Esophagus muscularis mucosa (tissue), 4 donors: ENCODE measurements at regions not wholly inside any gene's neighbourhood (a gene's known extent, or its start where the extent isn't known, plus 50 kb on each side); places are given as distances from the start of the nearest gene placed in this dataset.

Experiments
- DNase-seq: peaks from one replicate; pipeline ENCODE4 v3.0.0-alpha.2; 2017; ENCODE audit errors: extremely low spot score
- H3K27ac ChIP-seq, 4 donors: fragments of 200-600 bp; sonication (generic); replicated peaks in 1 of 4; 1 replicate in 3 of 4; 2 replicates in 1 of 4; pipeline ENCODE4 v1.5.1; 2016 to 2019; ENCODE audit warnings: mild to moderate bottlenecking in 1 of 4
- H3K27me3 ChIP-seq, 4 donors: fragments of 200-600 bp; sonication (generic); one replicate each; pipeline versions ENCODE4 v1.5.1 to v1.6.0; 2016 to 2019
- H3K36me3 ChIP-seq, 4 donors: fragments of 200-600 bp; sonication (generic); one replicate each; pipeline ENCODE4 v1.5.1; 2016 to 2019
- H3K4me1 ChIP-seq, 4 donors: fragments of 200-600 bp; sonication (generic); one replicate each; pipeline ENCODE4 v1.5.1; 2016 to 2019
- H3K4me3 ChIP-seq, 4 donors: fragments of 200-600 bp; sonication (generic); 1 replicate in 2 of 4; 2 replicates in 2 of 4; pipeline ENCODE4 v1.5.1; 2016 to 2019; ENCODE audit warnings: mild to moderate bottlenecking in 4 of 4, moderate library complexity in 1 of 4
- H3K9me3 ChIP-seq, 4 donors: fragments of 200-600 bp; sonication (generic); 1 replicate in 3 of 4; 2 replicates in 1 of 4; pipeline ENCODE4 v1.5.1; 2016 to 2019
- EP300 ChIP-seq: sonication (generic); formaldehyde crosslinking; IDR thresholded peaks from one replicate; pipeline ENCODE4 v1.6.1; 2017; ENCODE audit warnings: antibody characterized with exemption
- POLR2A ChIP-seq: fragments of 450-650 bp; IDR thresholded peaks from one replicate; pipeline ENCODE4 v1.6.1; 2017; ENCODE audit warnings: antibody characterized with exemption, moderate library complexity, mild to moderate bottlenecking, low read depth
- POLR2AphosphoS5 ChIP-seq, 2 donors: sonication (generic); formaldehyde crosslinking; IDR thresholded peaks; one replicate each; pipeline ENCODE4 v1.6.1; 2017; ENCODE audit warnings: antibody characterized with exemption in 2 of 2
- WGBS: methylation state at CpG from one replicate; pipeline ENCODE4 v1.1.5; 2018; 5-methylcytosine and 5-hydroxymethylcytosine counted together
- intact Hi-C: fragments of 100-400 bp; cut with DNase I; formaldehyde crosslinking; loops from one replicate; pipeline ENCODE4 v1.15.1; 2023
- TF ChIP-seq, protein P1 (sequence below), 3 experiments: fragments of 200-600 bp in 2 of 3; fragments of 450-650 bp in 1 of 3; sonication (generic) in 2 of 3; IDR thresholded peaks; one replicate each; pipeline ENCODE4 v1.5.1; 2017 to 2019; ENCODE audit warnings: antibody characterized with exemption in 3 of 3, mild to moderate bottlenecking in 2 of 3, moderate library complexity in 1 of 3

DNA sequence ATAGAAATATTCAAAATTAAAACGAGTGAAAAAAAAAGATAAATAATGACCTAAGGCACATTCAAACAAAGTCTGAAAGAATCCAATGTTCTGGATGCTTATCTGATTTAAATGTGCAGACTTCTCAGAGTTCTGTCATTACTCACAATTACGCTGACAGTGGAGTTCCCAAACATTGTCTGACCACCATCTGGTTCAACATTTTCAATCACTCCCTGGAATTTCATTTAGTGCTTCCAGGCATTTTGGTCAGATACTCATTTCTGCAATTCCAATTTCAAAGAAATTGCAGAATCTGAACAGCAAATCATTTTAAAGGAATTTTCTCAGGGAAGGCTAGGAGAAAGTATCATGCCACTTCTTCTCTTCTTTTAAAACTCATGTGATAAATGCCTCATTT lies 398.2 kb upstream of the PDE3A start:
- Histone ChIP-seq H3K4me3 (no peak overlapping the region), H3K27me3 (no peaks in the 10 kb centered on the region), H3K9me3 (no peaks in the 10 kb centered on the region), H3K27ac (no peak overlapping the region), H3K36me3 (no peaks in the 10 kb centered on the region), H3K4me1 (peaks cover 9 to 33% (median 19%) of the 10 kb centered on the region in 4 donors)
- intact Hi-C loops, result no loop called here
- DNase-seq, result no peak
- TF ChIP-seq, protein P1, sequence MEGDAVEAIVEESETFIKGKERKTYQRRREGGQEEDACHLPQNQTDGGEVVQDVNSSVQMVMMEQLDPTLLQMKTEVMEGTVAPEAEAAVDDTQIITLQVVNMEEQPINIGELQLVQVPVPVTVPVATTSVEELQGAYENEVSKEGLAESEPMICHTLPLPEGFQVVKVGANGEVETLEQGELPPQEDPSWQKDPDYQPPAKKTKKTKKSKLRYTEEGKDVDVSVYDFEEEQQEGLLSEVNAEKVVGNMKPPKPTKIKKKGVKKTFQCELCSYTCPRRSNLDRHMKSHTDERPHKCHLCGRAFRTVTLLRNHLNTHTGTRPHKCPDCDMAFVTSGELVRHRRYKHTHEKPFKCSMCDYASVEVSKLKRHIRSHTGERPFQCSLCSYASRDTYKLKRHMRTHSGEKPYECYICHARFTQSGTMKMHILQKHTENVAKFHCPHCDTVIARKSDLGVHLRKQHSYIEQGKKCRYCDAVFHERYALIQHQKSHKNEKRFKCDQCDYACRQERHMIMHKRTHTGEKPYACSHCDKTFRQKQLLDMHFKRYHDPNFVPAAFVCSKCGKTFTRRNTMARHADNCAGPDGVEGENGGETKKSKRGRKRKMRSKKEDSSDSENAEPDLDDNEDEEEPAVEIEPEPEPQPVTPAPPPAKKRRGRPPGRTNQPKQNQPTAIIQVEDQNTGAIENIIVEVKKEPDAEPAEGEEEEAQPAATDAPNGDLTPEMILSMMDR (IDR thresholded peaks at IDR 0.05), result no peak
- TF ChIP-seq EP300 (no peak), POLR2AphosphoS5 (IDR thresholded peaks at IDR 0.05) (no peak), POLR2A (no peak)
- WGBS, result 41% methylated on average over 2 of the region's 2 CpGs

DNA sequence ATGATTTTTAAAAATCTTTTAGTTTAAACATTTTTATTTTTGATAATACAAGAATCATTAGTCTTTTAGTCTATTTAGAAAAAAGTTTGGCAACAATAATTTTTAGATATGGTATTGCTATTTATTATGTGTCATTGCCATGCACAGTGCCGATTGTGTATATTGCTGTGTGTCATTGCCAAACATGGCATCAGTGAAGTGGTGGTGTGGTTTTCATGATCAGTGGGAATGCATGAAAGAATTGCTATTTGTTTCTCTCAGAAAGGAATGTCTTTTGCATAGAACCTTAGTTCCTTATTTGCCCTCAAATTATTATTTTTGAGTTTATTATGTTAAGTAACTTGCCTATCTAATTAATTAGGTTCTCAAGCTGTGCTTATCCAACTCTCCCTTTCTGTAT lies 397.5 kb upstream of the PDE3A start:
- no peak for DNase-seq
- H3K4me1 ChIP-seq, result peaks cover 9 to 33% (median 16%) of the 10 kb centered on the region in 4 donors
- H3K27ac ChIP-seq, result no peak overlapping the region
- H3K4me3 ChIP-seq, result no peak overlapping the region
- no peaks in the 10 kb centered on the region for H3K9me3 ChIP-seq
- WGBS, result 85% methylated on average over 1 of the region's 1 CpG
- no peaks in the 10 kb centered on the region for H3K36me3 ChIP-seq
- intact Hi-C loops, result no loop called here
- no peak for TF ChIP-seq EP300
- no peaks in the 10 kb centered on the region for H3K27me3 ChIP-seq

DNA sequence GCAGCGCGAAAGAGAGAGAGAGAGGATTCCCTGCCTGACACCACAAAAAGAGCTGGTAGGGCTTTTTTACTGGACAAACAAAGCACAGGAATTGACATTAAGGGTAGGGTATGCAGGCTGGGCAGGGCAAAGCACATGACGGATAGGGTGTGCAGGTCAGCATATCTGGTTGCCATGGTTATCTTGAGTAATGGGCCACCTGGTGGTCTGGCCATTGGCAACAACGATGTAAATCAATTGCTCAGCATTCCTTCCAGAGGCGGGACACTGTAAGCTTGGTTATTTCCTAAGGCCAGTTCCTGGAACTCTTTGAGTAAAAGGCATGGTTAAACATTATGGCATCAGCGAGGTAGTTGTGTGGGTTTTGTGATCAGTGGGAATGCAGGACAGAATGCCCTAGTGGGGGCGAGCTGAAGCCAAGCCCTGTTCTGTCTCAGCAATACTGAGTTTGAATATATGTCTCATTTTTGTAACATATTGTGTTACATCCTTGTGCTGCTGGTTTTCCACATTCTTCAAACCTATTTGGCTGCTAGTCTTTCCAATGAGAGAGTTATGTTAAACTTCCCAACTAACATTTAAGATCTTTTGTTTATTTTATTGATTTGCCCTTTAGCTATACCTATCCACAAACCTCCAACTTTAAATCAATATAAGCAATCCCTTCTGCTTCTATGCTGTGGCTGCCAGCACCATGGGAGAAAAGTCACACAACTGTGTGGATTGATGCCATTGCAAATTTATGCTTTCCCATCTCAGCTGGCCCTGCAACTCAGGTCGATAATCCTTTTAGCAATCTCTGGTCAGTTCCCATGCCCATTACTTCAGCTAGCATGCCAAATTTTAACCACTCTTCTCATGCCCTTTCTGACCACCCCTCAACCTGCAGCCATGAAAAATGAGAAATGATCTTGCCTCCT lies 396.7 kb upstream of the PDE3A start:
- H3K9me3 ChIP-seq, result no peaks in the 10 kb centered on the region
- 80% methylated on average over 8 of the region's 8 CpGs for WGBS
- DNase-seq, result no peak
- peaks cover 9 to 33% (median 16%) of the 10 kb centered on the region in 4 donors for H3K4me1 ChIP-seq
- H3K27ac ChIP-seq, result no peak overlapping the region
- H3K27me3 ChIP-seq, result no peaks in the 10 kb centered on the region
- no peak for TF ChIP-seq POLR2AphosphoS5 (IDR thresholded peaks at IDR 0.05)
- TF ChIP-seq, protein P1 (IDR thresholded peaks at IDR 0.05), result no peak
- TF ChIP-seq EP300, result no peak
- no peak for TF ChIP-seq POLR2A
- intact Hi-C loops, result no loop called here
- H3K4me3 ChIP-seq, result no peak overlapping the region
- H3K36me3 ChIP-seq, result no peaks in the 10 kb centered on the region

DNA sequence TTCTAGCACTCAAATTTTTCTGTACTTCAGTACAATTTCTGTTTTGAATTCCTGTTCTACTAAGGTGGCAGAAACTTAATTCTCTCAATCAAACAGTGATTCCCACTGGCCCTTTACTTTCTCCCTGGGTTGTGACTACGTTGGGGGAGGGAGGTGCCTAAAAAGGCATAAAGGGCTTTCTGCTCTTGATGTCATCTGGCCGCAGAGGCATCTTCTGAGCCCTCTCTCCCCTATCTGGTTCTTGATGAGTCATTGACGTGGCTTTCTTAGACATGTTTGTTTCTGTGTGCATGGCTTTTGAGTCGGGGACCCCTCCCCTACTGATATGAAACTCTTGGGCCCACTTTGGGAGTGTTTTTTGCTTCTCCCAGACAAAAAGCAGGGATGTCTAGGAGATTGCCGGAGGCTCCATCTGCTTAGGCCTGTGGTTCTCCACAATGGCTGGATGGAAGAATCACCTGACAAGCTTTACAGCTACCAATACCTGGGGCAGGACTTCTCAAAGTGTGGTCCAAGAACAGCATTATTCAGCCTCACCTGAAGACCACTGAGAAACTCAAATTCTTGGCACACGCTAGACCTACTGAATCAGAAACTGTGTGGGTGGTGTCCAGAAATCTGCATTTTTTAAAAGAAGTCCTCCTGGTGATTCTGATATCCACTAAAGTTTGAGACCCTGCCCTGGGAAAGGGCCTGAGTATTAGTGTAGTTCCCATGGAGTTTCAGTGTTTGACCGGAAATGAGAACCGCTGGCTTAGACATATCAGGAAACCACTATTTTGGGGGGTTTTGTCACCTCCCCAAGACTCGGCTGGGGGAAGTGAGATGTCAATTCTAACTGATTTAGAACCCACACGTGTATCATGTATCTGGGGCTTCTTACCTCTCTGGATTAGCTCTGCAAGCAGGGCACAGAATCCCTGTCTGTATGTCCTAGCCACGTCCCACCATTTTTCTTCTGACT lies 395.7 kb upstream of the PDE3A start:
- Histone ChIP-seq H3K4me1 (peaks cover 4 to 24% (median 9%) of the 10 kb centered on the region in 4 donors), H3K27me3 (no peaks in the 10 kb centered on the region), H3K4me3 (no peak overlapping the region), H3K36me3 (no peaks in the 10 kb centered on the region), H3K27ac (no peak overlapping the region), H3K9me3 (no peaks in the 10 kb centered on the region)
- 83% methylated on average over 11 of the region's 11 CpGs for WGBS
- TF ChIP-seq, protein P1 (IDR thresholded peaks at IDR 0.05), result no peak
- TF ChIP-seq EP300, result no peak
- TF ChIP-seq POLR2A, result no peak
- TF ChIP-seq POLR2AphosphoS5 (IDR thresholded peaks at IDR 0.05), result no peak
- DNase-seq, result no peak
- intact Hi-C loops, result no loop called here

DNA sequence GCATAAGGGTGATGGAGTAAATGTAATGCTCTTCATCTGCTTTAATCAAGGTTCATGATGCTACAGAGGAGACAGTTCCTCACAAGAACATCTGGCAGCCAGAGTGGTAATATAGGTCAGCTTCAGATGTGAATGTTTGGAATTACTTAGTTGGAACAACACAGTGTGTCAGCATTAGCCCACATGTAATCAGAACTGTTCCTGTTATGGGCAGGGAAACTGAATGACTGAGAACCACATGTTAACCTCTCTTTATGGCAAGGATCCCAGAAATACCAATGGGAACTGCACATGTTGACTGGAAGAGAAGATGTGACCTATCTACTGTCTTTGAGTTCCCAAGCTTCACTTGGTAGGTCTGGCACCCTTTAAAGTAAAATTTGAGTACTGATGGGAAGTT lies 390.1 kb upstream of the PDE3A start:
- no peak for DNase-seq
- Histone ChIP-seq H3K36me3 (no peaks in the 10 kb centered on the region), H3K4me1 (no peaks in the 10 kb centered on the region), H3K27ac (no peak overlapping the region), H3K4me3 (no peak overlapping the region), H3K9me3 (no peaks in the 10 kb centered on the region), H3K27me3 (no peaks in the 10 kb centered on the region)
- TF ChIP-seq, protein P1 (IDR thresholded peaks at IDR 0.05), result no peak
- no peak for TF ChIP-seq POLR2AphosphoS5 (IDR thresholded peaks at IDR 0.05)
- no peak for TF ChIP-seq EP300
- TF ChIP-seq POLR2A, result no peak
- intact Hi-C loops, result no loop called here
